Tibial artery (tissue), 4 donors: ENCODE measurements at regions not wholly inside any gene's neighbourhood (a gene's known extent, or its start where the extent isn't known, plus 50 kb on each side); places are given as distances from the start of the nearest gene placed in this dataset.

Source experiments
- DNase-seq, 2 donors: peaks; one replicate each; pipeline ENCODE4 v3.0.0-alpha.2; 2019
- H3K27ac ChIP-seq, 2 donors: fragments of 200-600 bp; sonication (generic) in 1 of 2; 1 replicate in 1 of 2; 2 replicates in 1 of 2; pipeline ENCODE4 v1.5.1; 2018 to 2019; ENCODE audit warnings: mild to moderate bottlenecking in 1 of 2
- H3K27me3 ChIP-seq, 2 donors: fragments of 200-600 bp; sonication (generic) in 1 of 2; one replicate each; pipeline versions ENCODE4 v1.5.1 to v1.6.0; 2016 to 2019
- H3K36me3 ChIP-seq, 3 donors: fragments of 200-600 bp; sonication (generic) in 2 of 3; one replicate each; pipeline ENCODE4 v1.5.1; 2016 to 2019; ENCODE audit warnings: mild to moderate bottlenecking in 2 of 3
- H3K4me1 ChIP-seq, 4 donors: fragments of 200-600 bp; sonication (generic) in 2 of 4; 1 replicate in 3 of 4; 2 replicates in 1 of 4; pipeline ENCODE4 v1.5.1; 2016 to 2019
- H3K4me3 ChIP-seq, 2 donors: fragments of 200-600 bp; sonication (generic) in 1 of 2; 1 replicate in 1 of 2; 2 replicates in 1 of 2; pipeline ENCODE4 v1.5.1; 2018 to 2019; ENCODE audit warnings: mild to moderate bottlenecking in 2 of 2
- H3K9me3 ChIP-seq, 3 donors: fragments of 200-600 bp; sonication (generic) in 1 of 3; one replicate each; pipeline ENCODE4 v1.5.1; 2016 to 2019
- intact Hi-C: fragments of 100-400 bp; cut with DNase I; formaldehyde crosslinking; loops from one replicate; pipeline ENCODE4 v1.15.0; 2023; ENCODE audit warnings: low total_unique reads
- TF ChIP-seq, protein P1 (sequence below), 2 experiments: fragments of 200-600 bp in 1 of 2; fragments of 450-650 bp in 1 of 2; IDR thresholded peaks; one replicate each; pipeline ENCODE4 v1.5.1; 2017 to 2019; ENCODE audit warnings: antibody characterized with exemption in 2 of 2, mild to moderate bottlenecking in 1 of 2, moderate library complexity in 1 of 2

DNA sequence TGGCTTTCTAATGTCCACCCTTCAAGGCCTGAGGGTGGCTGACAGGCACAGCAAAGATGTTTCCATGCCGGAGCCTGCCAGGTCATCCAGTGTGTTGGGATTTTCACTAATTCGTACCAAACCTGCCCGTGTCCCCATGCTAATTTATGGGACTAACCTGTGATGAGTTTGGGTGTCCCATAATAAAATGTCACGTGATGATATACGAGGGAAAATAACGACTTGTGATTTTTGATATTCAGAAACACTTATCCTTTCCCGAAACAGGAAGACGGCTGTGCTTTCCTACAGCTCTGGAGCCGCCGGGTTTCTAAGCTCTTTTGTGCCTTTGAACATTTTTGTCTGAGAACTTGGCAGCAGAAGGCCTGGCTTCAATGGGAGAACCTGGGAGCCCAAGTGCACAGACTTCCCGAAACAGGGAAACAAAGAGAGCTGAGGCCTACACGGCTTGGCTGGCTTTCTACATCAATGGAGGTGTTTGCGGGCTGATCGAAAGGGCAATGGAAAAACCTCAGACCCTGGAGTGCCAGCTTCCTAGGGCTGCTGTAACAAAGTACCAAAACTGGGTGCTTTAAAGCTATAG is 171.9 kb upstream of the JARID2 start:
- intact Hi-C loops, result no loop called here

DNA sequence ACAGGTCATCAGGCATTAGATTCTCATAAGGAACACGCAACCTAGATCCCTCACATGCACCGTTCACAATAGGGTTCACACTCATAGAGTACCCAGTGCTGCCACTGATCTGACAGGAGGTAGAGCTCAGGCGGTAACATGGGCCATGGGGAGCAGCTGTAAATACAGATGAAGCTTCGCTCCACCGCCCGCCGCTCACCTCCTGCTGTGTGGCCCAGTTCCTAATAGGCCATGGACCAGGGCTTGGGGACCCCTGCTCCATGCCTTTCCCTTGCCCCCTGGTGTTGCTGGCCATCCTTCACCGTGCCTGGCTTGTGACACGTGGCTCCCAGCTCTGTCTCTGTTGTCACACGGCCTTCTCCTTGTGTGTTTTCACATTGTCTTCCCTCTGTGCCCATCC is 171.1 kb upstream of the JARID2 start:
- H3K27ac ChIP-seq, result no peak overlapping the region
- H3K4me3 ChIP-seq, result no peak overlapping the region
- H3K9me3 ChIP-seq, result no peaks in the 10 kb centered on the region
- TF ChIP-seq, protein P1, sequence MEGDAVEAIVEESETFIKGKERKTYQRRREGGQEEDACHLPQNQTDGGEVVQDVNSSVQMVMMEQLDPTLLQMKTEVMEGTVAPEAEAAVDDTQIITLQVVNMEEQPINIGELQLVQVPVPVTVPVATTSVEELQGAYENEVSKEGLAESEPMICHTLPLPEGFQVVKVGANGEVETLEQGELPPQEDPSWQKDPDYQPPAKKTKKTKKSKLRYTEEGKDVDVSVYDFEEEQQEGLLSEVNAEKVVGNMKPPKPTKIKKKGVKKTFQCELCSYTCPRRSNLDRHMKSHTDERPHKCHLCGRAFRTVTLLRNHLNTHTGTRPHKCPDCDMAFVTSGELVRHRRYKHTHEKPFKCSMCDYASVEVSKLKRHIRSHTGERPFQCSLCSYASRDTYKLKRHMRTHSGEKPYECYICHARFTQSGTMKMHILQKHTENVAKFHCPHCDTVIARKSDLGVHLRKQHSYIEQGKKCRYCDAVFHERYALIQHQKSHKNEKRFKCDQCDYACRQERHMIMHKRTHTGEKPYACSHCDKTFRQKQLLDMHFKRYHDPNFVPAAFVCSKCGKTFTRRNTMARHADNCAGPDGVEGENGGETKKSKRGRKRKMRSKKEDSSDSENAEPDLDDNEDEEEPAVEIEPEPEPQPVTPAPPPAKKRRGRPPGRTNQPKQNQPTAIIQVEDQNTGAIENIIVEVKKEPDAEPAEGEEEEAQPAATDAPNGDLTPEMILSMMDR (IDR thresholded peaks at IDR 0.05), result no peak
- intact Hi-C loops, result no loop called here
- H3K36me3 ChIP-seq, result no peaks in the 10 kb centered on the region
- H3K4me1 ChIP-seq, result no peaks in the 10 kb centered on the region
- DNase-seq, result no peak
- peaks cover 0 to 5% of the 10 kb centered on the region in 2 donors for H3K27me3 ChIP-seq

More for the DNA sequence above, 171.9 kb upstream of the JARID2 start:
- peaks cover 0 to 5% of the 10 kb centered on the region in 2 donors for H3K27me3 ChIP-seq
- no peak for DNase-seq
- no peaks in the 10 kb centered on the region for H3K4me1 ChIP-seq
- TF ChIP-seq, protein P1 (IDR thresholded peaks at IDR 0.05), result no peak
- H3K27ac ChIP-seq, result no peak overlapping the region
- no peaks in the 10 kb centered on the region for H3K36me3 ChIP-seq
- H3K9me3 ChIP-seq, result no peaks in the 10 kb centered on the region
- no peak overlapping the region for H3K4me3 ChIP-seq

DNA sequence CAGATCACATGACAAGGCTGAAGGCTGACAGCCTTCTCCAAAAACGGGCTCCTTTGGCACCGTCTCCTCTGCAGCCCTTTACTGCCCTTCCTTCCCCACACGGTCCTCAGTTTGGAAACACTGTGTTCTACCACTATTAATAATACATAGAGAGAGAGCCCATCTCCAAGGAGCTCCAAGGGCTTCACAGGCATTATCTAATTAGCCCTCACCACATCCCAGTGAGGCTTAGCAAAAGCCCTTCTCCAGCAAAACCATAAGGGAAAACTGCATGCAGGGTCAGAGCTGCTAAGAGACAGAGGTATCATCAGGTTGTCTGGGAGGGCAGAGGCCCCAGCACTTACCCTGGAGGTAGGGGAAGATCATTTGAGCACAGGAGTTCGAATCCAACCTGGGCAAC is 169.3 kb upstream of the JARID2 start:
- Histone ChIP-seq H3K4me1 (no peaks in the 10 kb centered on the region), H3K4me3 (no peak overlapping the region), H3K9me3 (no peaks in the 10 kb centered on the region), H3K36me3 (no peaks in the 10 kb centered on the region), H3K27ac (no peak overlapping the region), H3K27me3 (peaks cover 0 to 5% of the 10 kb centered on the region in 2 donors)
- TF ChIP-seq, protein P1 (IDR thresholded peaks at IDR 0.05), result no peak
- intact Hi-C loops, result no loop called here
- DNase-seq, result no peak

DNA sequence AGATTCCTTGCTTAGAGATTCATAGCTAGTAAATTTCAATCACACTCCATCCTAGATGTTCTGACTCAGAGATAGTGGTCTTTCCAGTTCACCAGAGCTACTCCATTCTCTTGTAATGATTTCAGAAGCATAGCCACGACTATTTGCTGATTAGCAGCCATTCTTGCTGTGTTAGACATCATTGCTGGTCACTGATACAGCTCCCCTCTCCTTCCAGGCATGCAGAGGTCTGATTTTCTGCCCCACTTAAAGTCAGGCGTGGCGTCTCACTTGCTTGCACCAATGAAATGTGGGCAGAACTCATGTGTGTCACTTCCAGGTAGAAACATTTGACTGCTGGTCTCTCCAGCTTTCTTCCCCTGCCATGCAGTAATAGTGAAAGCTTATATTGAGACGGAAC is 168.9 kb upstream of the JARID2 start:
- no peak for DNase-seq
- Histone ChIP-seq H3K27ac (no peak overlapping the region), H3K4me3 (no peak overlapping the region), H3K36me3 (no peaks in the 10 kb centered on the region), H3K27me3 (peaks cover 0 to 5% of the 10 kb centered on the region in 2 donors), H3K4me1 (no peaks in the 10 kb centered on the region), H3K9me3 (no peaks in the 10 kb centered on the region)
- TF ChIP-seq, protein P1 (IDR thresholded peaks at IDR 0.05), result no peak
- intact Hi-C loops, result no loop called here

DNA sequence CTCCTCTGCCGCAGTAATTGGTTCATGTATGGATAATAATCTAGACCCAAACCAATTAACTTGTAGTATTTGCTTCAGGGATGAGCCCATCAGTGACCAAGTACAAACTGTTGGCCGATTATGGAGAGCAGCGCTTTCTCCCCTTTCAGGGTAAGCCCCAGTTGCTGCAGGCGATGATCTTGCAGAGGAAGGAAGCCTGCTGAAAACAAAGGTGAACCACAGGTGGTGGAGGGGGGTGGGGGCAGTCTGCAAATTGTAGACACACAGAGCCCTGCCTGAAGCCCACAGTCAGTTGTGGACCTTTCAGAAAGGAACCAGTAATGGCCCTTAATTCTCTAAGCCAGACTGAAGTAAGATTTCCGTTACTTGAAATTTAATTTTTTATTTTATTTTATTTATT is 167.9 kb upstream of the JARID2 start:
- intact Hi-C loops, result no loop called here
- TF ChIP-seq, protein P1 (IDR thresholded peaks at IDR 0.05), result no peak
- Histone ChIP-seq H3K36me3 (no peaks in the 10 kb centered on the region), H3K27ac (no peak overlapping the region), H3K27me3 (peaks cover 0 to 5% of the 10 kb centered on the region in 2 donors), H3K4me1 (no peaks in the 10 kb centered on the region), H3K9me3 (no peaks in the 10 kb centered on the region), H3K4me3 (no peak overlapping the region)
- DNase-seq, result no peak
